ENCODE measurements at regions not wholly inside any gene's neighbourhood (a gene's known extent, or its start where the extent isn't known, plus 50 kb on each side); places are given as distances from the start of the nearest gene placed in this dataset.

GRCh38 chr1:36654586-36654985, 171.9 kb upstream of the CSF3R start:
- TF ChIP-seq POLR2A (IDR thresholded peaks at IDR 0.05) (no peak), CTCF (IDR thresholded peaks at IDR 0.05) (no peak)

Measured in transverse colon (tissue), 3 donors.